Gastroesophageal sphincter (tissue), 3 donors: ENCODE measurements at regions not wholly inside any gene's neighbourhood (a gene's known extent, or its start where the extent isn't known, plus 50 kb on each side); places are given as distances from the start of the nearest gene placed in this dataset.

Experiments
- POLR2A ChIP-seq, 2 donors: fragments of 450-650 bp; IDR thresholded peaks; one replicate each; pipeline ENCODE4 v1.6.1; 2017; ENCODE audit warnings: antibody characterized with exemption in 2 of 2, mild to moderate bottlenecking in 2 of 2, moderate library complexity in 1 of 2
- POLR2AphosphoS5 ChIP-seq: sonication (generic); formaldehyde crosslinking; IDR thresholded peaks from one replicate; pipeline ENCODE4 v1.6.1; 2017; ENCODE audit warnings: antibody characterized with exemption
- TF ChIP-seq, protein P1 (sequence below), 4 experiments: fragments of 200-600 bp in 2 of 4; fragments of 450-650 bp in 2 of 4; sonication (generic) in 1 of 4; IDR thresholded peaks; one replicate each; pipeline ENCODE4 v1.5.1; 2017 to 2019; ENCODE audit warnings: antibody characterized with exemption in 4 of 4, mild to moderate bottlenecking in 2 of 4, moderate library complexity in 2 of 4

GRCh38 chr2:8622199-8622911 is 59.5 kb upstream of the ID2 start:
- no peak for TF ChIP-seq POLR2A (IDR thresholded peaks at IDR 0.05)
- TF ChIP-seq, protein P1, sequence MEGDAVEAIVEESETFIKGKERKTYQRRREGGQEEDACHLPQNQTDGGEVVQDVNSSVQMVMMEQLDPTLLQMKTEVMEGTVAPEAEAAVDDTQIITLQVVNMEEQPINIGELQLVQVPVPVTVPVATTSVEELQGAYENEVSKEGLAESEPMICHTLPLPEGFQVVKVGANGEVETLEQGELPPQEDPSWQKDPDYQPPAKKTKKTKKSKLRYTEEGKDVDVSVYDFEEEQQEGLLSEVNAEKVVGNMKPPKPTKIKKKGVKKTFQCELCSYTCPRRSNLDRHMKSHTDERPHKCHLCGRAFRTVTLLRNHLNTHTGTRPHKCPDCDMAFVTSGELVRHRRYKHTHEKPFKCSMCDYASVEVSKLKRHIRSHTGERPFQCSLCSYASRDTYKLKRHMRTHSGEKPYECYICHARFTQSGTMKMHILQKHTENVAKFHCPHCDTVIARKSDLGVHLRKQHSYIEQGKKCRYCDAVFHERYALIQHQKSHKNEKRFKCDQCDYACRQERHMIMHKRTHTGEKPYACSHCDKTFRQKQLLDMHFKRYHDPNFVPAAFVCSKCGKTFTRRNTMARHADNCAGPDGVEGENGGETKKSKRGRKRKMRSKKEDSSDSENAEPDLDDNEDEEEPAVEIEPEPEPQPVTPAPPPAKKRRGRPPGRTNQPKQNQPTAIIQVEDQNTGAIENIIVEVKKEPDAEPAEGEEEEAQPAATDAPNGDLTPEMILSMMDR (IDR thresholded peaks at IDR 0.05) = no peak
- TF ChIP-seq POLR2AphosphoS5 = no peak
